Endothelial cell of umbilical vein (primary cell): ENCODE measurements at regions not wholly inside any gene's neighbourhood (a gene's known extent, or its start where the extent isn't known, plus 50 kb on each side); places are given as distances from the start of the nearest gene placed in this dataset.

Source experiments
- BruUV-seq: library from RNA; stranded (reverse); fragments of 400-500 nt; replicated peaks from 2 replicates; lab custom pipeline; 2021; lab: Mats Ljungman, UMichigan
- CTCF ChIA-PET: fragments of 300-600, 350-600 bp; sonication (Branson Sonifier 250); formaldehyde crosslinking; loops from one replicate; lab custom pipeline; 2021; ENCODE audit warnings: antibody characterized with exemption, inconsistent platforms; lab: Charles Lee
- POLR2A ChIA-PET: fragments of 300-600, 350-600 bp; sonication (Branson Sonifier 250); formaldehyde crosslinking; loops from one replicate; lab custom pipeline; 2021; ENCODE audit warnings: antibody characterized with exemption, inconsistent platforms; lab: Charles Lee
- DNase-seq: peaks from one replicate; pipeline ENCODE4 v3.0.0-alpha.2; 2011; ENCODE audit warnings: low read depth, low spot score
- FAIRE-seq: peaks from 2 replicates; lab custom pipeline; 2011; peaks lifted over from hg19 to GRCh38; lab: Jason Lieb, UNC
- H2AFZ ChIP-seq: 2 replicates; pipeline ENCODE4 v1.6.0; 2012; ENCODE audit warnings: low read depth, low read length, control low read depth, inconsistent platforms
- H3K27ac ChIP-seq: 2 replicates; pipeline ENCODE4 v1.5.1; 2011; ENCODE audit warnings: low read depth, mild to moderate bottlenecking, control low read depth, low read length, moderate library complexity; ENCODE audit not compliant: insufficient read depth
- H3K27me3 ChIP-seq, 2 experiments: 2 replicates each; pipeline versions ENCODE4 v1.6.0 to v1.6.1; 2011; ENCODE audit warnings: low read length in 2 of 2, mixed read lengths in 1 of 2; ENCODE audit not compliant: control insufficient read depth in 2 of 2, insufficient read depth in 2 of 2
- H3K36me3 ChIP-seq, 2 experiments: 2 replicates in 1 of 2; 3 replicates in 1 of 2; pipeline ENCODE4 v1.5.1; 2011; ENCODE audit warnings: low read length in 2 of 2, mild to moderate bottlenecking in 1 of 2, moderate library complexity in 1 of 2; ENCODE audit not compliant: control insufficient read depth in 2 of 2, insufficient read depth in 2 of 2; ENCODE audit errors: extremely low read depth in 1 of 2
- H3K4me1 ChIP-seq: 3 replicates; pipeline ENCODE4 v1.5.1; 2011; ENCODE audit warnings: mild to moderate bottlenecking, low read length; ENCODE audit not compliant: control insufficient read depth, insufficient read depth; ENCODE audit errors: extremely low read depth
- H3K4me2 ChIP-seq: 2 replicates; pipeline ENCODE4 v1.6.1; 2011; ENCODE audit warnings: low read length, control low read depth, mixed read lengths; ENCODE audit not compliant: insufficient read depth
- H3K4me3 ChIP-seq, 3 experiments: fragments of 200-600 bp in 1 of 3; sonication (generic), shearing (Covaris generic) in 1 of 3; replicated peaks in 1 of 3; 2 replicates each; pipeline ENCODE4 v1.5.1; 2011 to 2016; ENCODE audit warnings: control low read depth in 3 of 3, low read length in 3 of 3, mild to moderate bottlenecking in 2 of 3, inconsistent platforms in 1 of 3, low read depth in 1 of 3, moderate library complexity in 1 of 3; ENCODE audit not compliant: insufficient read depth in 1 of 3
- H3K79me2 ChIP-seq: 2 replicates; pipeline ENCODE4 v1.6.0; 2012; ENCODE audit warnings: low read length, inconsistent platforms; ENCODE audit not compliant: control insufficient read depth, insufficient read depth
- H3K9ac ChIP-seq: replicated peaks from 2 replicates; pipeline ENCODE3; 2011; ENCODE audit warnings: low read length, control low read depth; ENCODE audit not compliant: insufficient read depth; ENCODE audit errors: extremely low read depth
- H3K9me1 ChIP-seq: replicated peaks from 3 replicates; pipeline ENCODE4 v1.6.0; 2011; ENCODE audit warnings: mild to moderate bottlenecking, low read length; ENCODE audit not compliant: control insufficient read depth, insufficient read depth; ENCODE audit errors: extremely low read depth
- H3K9me3 ChIP-seq: replicated peaks from 2 replicates; pipeline ENCODE4 v1.5.1; 2012; ENCODE audit warnings: low read length, inconsistent platforms; ENCODE audit not compliant: control insufficient read depth, insufficient read depth
- H4K20me1 ChIP-seq: replicated peaks from 2 replicates; pipeline ENCODE3; 2011; ENCODE audit warnings: mild to moderate bottlenecking, low read length; ENCODE audit not compliant: control insufficient read depth, insufficient read depth; ENCODE audit errors: extremely low read depth
- CTCF ChIP-seq, 2 donors: IDR thresholded peaks; 1 replicate in 1 of 2; 2 replicates in 1 of 2; pipeline ENCODE4 v1.5.1; 2011; ENCODE audit warnings: low read length in 2 of 2, mild to moderate bottlenecking in 2 of 2, moderate library complexity in 2 of 2, control low read depth in 1 of 2, inconsistent platforms in 1 of 2, low read depth in 1 of 2; ENCODE audit not compliant: insufficient read depth in 1 of 2; ENCODE audit errors: extremely low read depth in 1 of 2
- EZH2 ChIP-seq: IDR thresholded peaks from 2 replicates; pipeline ENCODE4 v1.6.1; 2012; ENCODE audit warnings: borderline replicate concordance, low read depth, mild to moderate bottlenecking, moderate library complexity, low read length, inconsistent platforms; ENCODE audit not compliant: severe bottlenecking
- FOS ChIP-seq: IDR thresholded peaks from 2 replicates; pipeline ENCODE4 v1.6.1; 2011; ENCODE audit warnings: mild to moderate bottlenecking, low read length, moderate library complexity, borderline replicate concordance; ENCODE audit not compliant: insufficient read depth
- GATA2 ChIP-seq: IDR thresholded peaks from 2 replicates; pipeline ENCODE4 v1.7.0; 2011; ENCODE audit warnings: low read depth, mild to moderate bottlenecking, moderate library complexity, mixed read lengths, low read length; ENCODE audit not compliant: insufficient read length, insufficient read depth
- JUN ChIP-seq: IDR thresholded peaks from 2 replicates; pipeline ENCODE4 v1.6.1; 2011; ENCODE audit warnings: borderline replicate concordance, low read depth; ENCODE audit not compliant: insufficient read length, insufficient read depth
- MAX ChIP-seq: IDR thresholded peaks from 2 replicates; pipeline ENCODE4 v1.6.1; 2011; ENCODE audit not compliant: insufficient read depth, insufficient read length
- MYC ChIP-seq: IDR thresholded peaks from one replicate; pipeline ENCODE4 v1.6.1; 2011; ENCODE audit warnings: mild to moderate bottlenecking, low read depth, low read length
- POLR2A ChIP-seq: IDR thresholded peaks from 2 replicates; pipeline ENCODE4 v1.6.1; 2012; ENCODE audit warnings: low read depth, mild to moderate bottlenecking, control low read depth, low read length
- POLR2AphosphoS5 ChIP-seq: IDR thresholded peaks from 2 replicates; pipeline ENCODE4 v1.6.1; 2012; ENCODE audit warnings: low read depth, mild to moderate bottlenecking, control low read depth, low read length, moderate library complexity; ENCODE audit not compliant: insufficient read depth
- dilution Hi-C: fragments of 300-500 bp; cut with MboI; formaldehyde crosslinking; loops from one replicate; pipeline ENCODE4 v1.15.0; 2019; ENCODE audit warnings: low sequenced_read_pairs; ENCODE audit not compliant: extremely low pct_ligation_motif_present
- intact Hi-C: fragments of 100-400 bp; cut with micrococcal nuclease; formaldehyde crosslinking; loops from one replicate; pipeline ENCODE4 v1.10.0; 2022

GRCh38 chr6:85252552-85252951 is 197.3 kb upstream of the NT5E start:
- Histone ChIP-seq H4K20me1 (no peaks in the 10 kb centered on the region), H3K9me1 (no peaks in the 10 kb centered on the region), H2AFZ (no peak overlapping the region), H3K9ac (no peak overlapping the region), H3K4me2 (no peak overlapping the region), H3K4me1 (no peaks in the 10 kb centered on the region), H3K27ac (no peak overlapping the region), H3K4me3 (no peak overlapping the region), H3K27me3 (peaks cover 0 to 2% of the 10 kb centered on the region in 2 experiments), H3K79me2 (no peaks in the 10 kb centered on the region), H3K36me3 (no peaks in the 10 kb centered on the region), H3K9me3 (no peaks in the 10 kb centered on the region)
- no TSS peak for BruUV-seq
- dilution Hi-C loops (no loop called here), intact Hi-C loops (no loop called here)
- no peak for TF ChIP-seq EZH2
- TF ChIP-seq MAX, result no peak
- TF ChIP-seq CTCF (IDR thresholded peaks at IDR 0.05; ENCODE audit: extremely low read depth in 1 of 2, insufficient read depth in 1 of 2, low read depth in 1 of 2, low read length in 2 of 2), result no peak
- TF ChIP-seq JUN, result no peak
- TF ChIP-seq POLR2AphosphoS5, result no peak
- no peak for TF ChIP-seq FOS
- no peak for TF ChIP-seq POLR2A
- no peak for TF ChIP-seq MYC
- TF ChIP-seq GATA2, result no peak
- DNase-seq (no peak), FAIRE-seq (no peak)
- POLR2A ChIA-PET, result no interaction called here
- CTCF ChIA-PET, result no interaction called here
